PC-9 (cell line): ENCODE measurements at regions not wholly inside any gene's neighbourhood (a gene's known extent, or its start where the extent isn't known, plus 50 kb on each side); places are given as distances from the start of the nearest gene placed in this dataset.
"Not testable (repeated sequence)": the region's sequence is repeated elsewhere in the genome, so short reads cannot be mapped to it uniquely, and the experiment has no call there.

Source experiments
- BruUV-seq: library from RNA; stranded (reverse); fragments of 400-500 nt; replicated peaks from 2 replicates; lab custom pipeline; 2021; lab: Mats Ljungman, UMichigan
- CTCF ChIA-PET: fragments of 300-600 bp; sonication (Branson Sonifier 250); formaldehyde crosslinking; loops from one replicate; lab custom pipeline; 2022; ENCODE audit warnings: antibody characterized with exemption; lab: Charles Lee
- POLR2A ChIA-PET: fragments of 300-600 bp; sonication (Branson Sonifier 250); formaldehyde crosslinking; loops from one replicate; lab custom pipeline; 2022; ENCODE audit warnings: antibody characterized with exemption; ENCODE audit not compliant: unreplicated experiment; lab: Charles Lee
- DNase-seq, 2 experiments: peaks; one replicate each; pipeline versions ENCODE4 v3.0.0 to v3.0.0-alpha.2; 2015 to 2022; ENCODE audit warnings: mixed read lengths in 1 of 2
- H2AFZ ChIP-seq: fragments of 200-600 bp; sonication (generic); 2 replicates; pipeline ENCODE4 v1.8.1; 2017; ENCODE audit warnings: antibody characterized with exemption
- H3F3A ChIP-seq: fragments of 200-600 bp; sonication (generic); 2 replicates; pipeline ENCODE4 v1.8.1; 2017; ENCODE audit warnings: antibody characterized with exemption, mild to moderate bottlenecking, low read depth; ENCODE audit not compliant: insufficient read depth
- H3K27ac ChIP-seq: fragments of 200-600 bp; sonication (generic); 2 replicates; pipeline ENCODE4 v1.6.1; 2016; ENCODE audit warnings: mixed run types
- H3K27me3 ChIP-seq: fragments of 200-600 bp; sonication (generic); 2 replicates; pipeline ENCODE4 v1.6.1; 2016; ENCODE audit warnings: low read depth, mixed run types; ENCODE audit not compliant: insufficient read depth
- H3K36me3 ChIP-seq: fragments of 200-600 bp; sonication (generic); 2 replicates; pipeline ENCODE4 v1.6.1; 2016; ENCODE audit warnings: low read depth, mixed run types
- H3K4me1 ChIP-seq: fragments of 200-600 bp; sonication (generic); replicated peaks from 2 replicates; pipeline ENCODE4 v1.6.1; 2016; ENCODE audit warnings: mixed run types; ENCODE audit not compliant: insufficient read depth
- H3K4me2 ChIP-seq: fragments of 200-600 bp; sonication (generic); 2 replicates; pipeline ENCODE4 v1.6.1; 2017; ENCODE audit warnings: mixed run types
- H3K4me3 ChIP-seq: fragments of 200-600 bp; sonication (generic); 2 replicates; pipeline ENCODE4 v1.6.1; 2016; ENCODE audit warnings: mixed run types
- H3K79me2 ChIP-seq: fragments of 200-600 bp; sonication (generic); 2 replicates; pipeline ENCODE4 v1.6.1; 2017; ENCODE audit warnings: low read depth, mixed run types
- H3K9me2 ChIP-seq: fragments of 200-600 bp; sonication (generic); 2 replicates; pipeline ENCODE4 v1.8.1; 2017; ENCODE audit warnings: mild to moderate bottlenecking; ENCODE audit not compliant: insufficient read depth
- H3K9me3 ChIP-seq: fragments of 200-600 bp; sonication (generic); 2 replicates; pipeline ENCODE4 v1.8.1; 2016; ENCODE audit warnings: low read depth; ENCODE audit not compliant: insufficient read depth
- H4K20me1 ChIP-seq: fragments of 200-600 bp; sonication (generic); 2 replicates; pipeline ENCODE4 v1.8.1; 2017; ENCODE audit not compliant: insufficient read depth
- EZH2 ChIP-seq: fragments of 200-600 bp; sonication (generic); IDR thresholded peaks from 2 replicates; pipeline ENCODE4 v1.8.0; 2017; ENCODE audit warnings: antibody characterized with exemption, low read depth
- intact Hi-C: fragments of 100-400 bp; cut with micrococcal nuclease; formaldehyde crosslinking; loops from one replicate; pipeline ENCODE4 v1.10.0; 2022; ENCODE audit not compliant: unreplicated experiment
- TF ChIP-seq, protein P1 (sequence below): fragments of 200-600 bp; sonication (generic); conservative IDR thresholded peaks from 2 replicates; pipeline ENCODE4 v1.6.1; 2017; ENCODE audit warnings: mixed run types, antibody characterized with exemption, mild to moderate bottlenecking, moderate library complexity

DNA sequence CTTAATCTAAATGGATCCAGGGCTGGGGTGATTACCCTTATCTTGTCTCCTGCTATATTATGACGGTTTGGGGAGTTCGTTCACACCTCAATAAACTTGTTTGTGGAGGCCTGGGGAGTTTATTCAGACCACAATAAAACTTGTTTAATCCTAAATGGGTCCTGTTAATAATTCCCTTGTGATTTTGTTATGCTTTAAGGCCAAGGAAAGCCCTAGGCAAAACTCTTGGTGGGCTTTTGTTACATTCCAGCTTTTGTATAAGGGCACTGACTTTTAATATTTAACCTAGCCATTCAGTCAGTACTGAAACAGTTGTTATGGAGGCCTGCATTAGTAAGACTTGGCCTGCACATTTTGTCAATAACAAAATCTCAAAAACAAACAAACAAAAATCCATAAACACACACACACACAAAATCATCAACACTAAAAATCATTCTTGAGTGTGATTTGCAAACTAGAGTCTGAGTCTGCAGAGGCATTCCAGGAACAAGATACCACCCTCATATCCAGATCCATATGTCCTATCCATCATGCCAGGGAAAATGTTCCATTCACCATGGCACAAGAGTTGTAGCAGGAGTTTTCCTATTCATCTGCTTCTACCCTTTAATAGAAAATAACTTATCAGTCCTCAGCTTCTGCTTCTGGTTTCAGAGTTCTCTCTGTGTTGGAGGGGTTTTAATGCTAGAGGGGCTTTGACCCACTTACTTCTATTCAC, 421.7 kb downstream of the AGTPBP1 start:
- CTCF ChIA-PET, result no interaction called here
- no peaks in the 10 kb centered on the region for H3K9me3 ChIP-seq
- DNase-seq, result no peak
- intact Hi-C loops, result no loop called here
- no peaks in the 10 kb centered on the region for H3K79me2 ChIP-seq
- POLR2A ChIA-PET, result no interaction called here
- H3K9me2 ChIP-seq, result no peaks in the 10 kb centered on the region
- H3K4me2 ChIP-seq, result no peak overlapping the region
- no peaks in the 10 kb centered on the region for H3F3A ChIP-seq
- no peaks in the 10 kb centered on the region for H3K4me1 ChIP-seq
- H3K4me3 ChIP-seq, result no peak overlapping the region
- TF ChIP-seq, protein P1, sequence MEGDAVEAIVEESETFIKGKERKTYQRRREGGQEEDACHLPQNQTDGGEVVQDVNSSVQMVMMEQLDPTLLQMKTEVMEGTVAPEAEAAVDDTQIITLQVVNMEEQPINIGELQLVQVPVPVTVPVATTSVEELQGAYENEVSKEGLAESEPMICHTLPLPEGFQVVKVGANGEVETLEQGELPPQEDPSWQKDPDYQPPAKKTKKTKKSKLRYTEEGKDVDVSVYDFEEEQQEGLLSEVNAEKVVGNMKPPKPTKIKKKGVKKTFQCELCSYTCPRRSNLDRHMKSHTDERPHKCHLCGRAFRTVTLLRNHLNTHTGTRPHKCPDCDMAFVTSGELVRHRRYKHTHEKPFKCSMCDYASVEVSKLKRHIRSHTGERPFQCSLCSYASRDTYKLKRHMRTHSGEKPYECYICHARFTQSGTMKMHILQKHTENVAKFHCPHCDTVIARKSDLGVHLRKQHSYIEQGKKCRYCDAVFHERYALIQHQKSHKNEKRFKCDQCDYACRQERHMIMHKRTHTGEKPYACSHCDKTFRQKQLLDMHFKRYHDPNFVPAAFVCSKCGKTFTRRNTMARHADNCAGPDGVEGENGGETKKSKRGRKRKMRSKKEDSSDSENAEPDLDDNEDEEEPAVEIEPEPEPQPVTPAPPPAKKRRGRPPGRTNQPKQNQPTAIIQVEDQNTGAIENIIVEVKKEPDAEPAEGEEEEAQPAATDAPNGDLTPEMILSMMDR, result no peak
- TF ChIP-seq EZH2, result no peak
- no TSS peak for BruUV-seq
- no peak overlapping the region for H3K27ac ChIP-seq
- no peaks in the 10 kb centered on the region for H3K27me3 ChIP-seq
- H2AFZ ChIP-seq, result no peak overlapping the region
- H3K36me3 ChIP-seq, result no peaks in the 10 kb centered on the region
- H4K20me1 ChIP-seq, result no peaks in the 10 kb centered on the region

DNA sequence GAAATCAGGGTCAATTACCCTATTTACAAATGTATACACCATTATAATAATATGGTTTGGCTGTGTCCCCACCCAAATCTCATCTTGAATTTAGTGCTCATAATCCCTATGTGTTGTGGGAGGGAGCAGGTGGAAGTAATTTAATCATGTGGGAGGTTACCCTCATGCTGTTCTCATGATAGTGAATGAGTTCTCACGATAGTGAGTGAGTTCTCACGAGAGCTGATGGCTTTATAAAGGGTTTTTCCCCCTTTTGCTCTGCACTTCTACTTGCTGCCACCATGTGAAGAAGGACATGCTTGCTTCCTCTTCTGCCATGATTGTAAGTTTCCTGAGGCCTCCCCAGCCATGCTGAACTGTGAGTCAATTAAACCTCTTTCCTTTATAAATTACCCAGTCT, 426.2 kb downstream of the AGTPBP1 start:
- H3K79me2 ChIP-seq, BruUV-seq, CTCF ChIA-PET, H2AFZ ChIP-seq, POLR2A ChIA-PET, H3K4me1 ChIP-seq, DNase-seq, H3K36me3 ChIP-seq, H4K20me1 ChIP-seq, H3K27ac ChIP-seq, H3F3A ChIP-seq, H3K9me2 ChIP-seq, intact Hi-C loops, H3K27me3 ChIP-seq, H3K4me2 ChIP-seq, H3K9me3 ChIP-seq, H3K4me3 ChIP-seq: not testable (repeated sequence)

DNA sequence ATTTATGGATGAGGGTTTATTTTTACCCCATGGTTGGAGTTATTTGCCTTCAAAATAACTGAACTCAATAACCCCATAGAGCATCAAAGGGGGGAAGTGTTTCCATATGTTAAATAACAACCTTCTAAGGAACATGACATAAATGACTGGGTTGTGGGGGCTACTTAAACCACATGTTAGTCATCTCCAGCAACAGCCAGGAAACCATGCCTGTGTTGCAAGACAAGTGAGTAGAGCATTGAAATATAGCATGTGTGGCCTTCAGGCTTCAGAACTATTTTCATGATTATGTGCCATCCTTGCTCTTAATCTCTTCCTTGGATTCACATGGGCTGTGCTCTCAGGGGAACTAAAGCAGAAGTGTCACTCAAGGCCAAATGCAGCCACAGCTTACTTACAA, 431.2 kb downstream of the AGTPBP1 start:
- no peak for DNase-seq
- H3K27ac ChIP-seq, result no peak overlapping the region
- no peaks in the 10 kb centered on the region for H3K9me2 ChIP-seq
- no peaks in the 10 kb centered on the region for H3K79me2 ChIP-seq
- H4K20me1 ChIP-seq, result no peaks in the 10 kb centered on the region
- TF ChIP-seq, protein P1, result no peak
- no peak for TF ChIP-seq EZH2
- H3K9me3 ChIP-seq, result no peaks in the 10 kb centered on the region; the same call in 1 of the 2 replicates
- H3K4me3 ChIP-seq, result no peak overlapping the region
- no TSS peak for BruUV-seq
- no peak overlapping the region for H2AFZ ChIP-seq
- H3K36me3 ChIP-seq, result no peaks in the 10 kb centered on the region
- POLR2A ChIA-PET, result no interaction called here
- H3K4me2 ChIP-seq, result no peak overlapping the region
- CTCF ChIA-PET, result no interaction called here
- no peaks in the 10 kb centered on the region for H3K4me1 ChIP-seq
- H3F3A ChIP-seq, result no peaks in the 10 kb centered on the region
- intact Hi-C loops, result no loop called here
- H3K27me3 ChIP-seq, result peaks cover 5% of the 10 kb centered on the region; the same call in 1 of the 2 replicates

DNA sequence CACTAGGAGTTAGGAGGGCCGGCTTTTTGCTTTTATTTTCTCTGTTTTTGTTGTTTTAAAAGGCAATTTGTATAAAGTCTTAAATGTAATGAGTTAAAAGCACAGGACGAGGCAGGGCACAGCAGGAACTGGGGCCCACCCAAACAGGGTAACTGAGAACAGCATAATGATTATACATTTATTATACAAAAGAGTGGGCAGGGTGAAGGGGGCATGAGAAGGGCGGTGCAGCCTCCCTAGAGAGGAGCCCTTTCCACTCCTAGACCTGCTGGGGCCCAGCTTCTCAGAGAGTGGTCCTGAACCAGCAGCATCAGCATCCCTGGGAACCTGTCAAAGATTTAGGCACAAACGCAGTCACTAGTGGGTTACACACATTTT, 438.0 kb downstream of the AGTPBP1 start:
- ChIA-PET CTCF (no interaction called here), POLR2A (no interaction called here)
- Histone ChIP-seq H2AFZ (no peak overlapping the region), H3K36me3 (no peaks in the 10 kb centered on the region), H3K9me2 (no peaks in the 10 kb centered on the region), H3K4me1 (no peaks in the 10 kb centered on the region), H3K27me3 (peaks cover 64% of the 10 kb centered on the region), H3K4me2 (no peak overlapping the region), H4K20me1 (no peaks in the 10 kb centered on the region), H3K9me3 (no peaks in the 10 kb centered on the region), H3K27ac (no peak overlapping the region), H3K79me2 (no peaks in the 10 kb centered on the region), H3F3A (no peaks in the 10 kb centered on the region), H3K4me3 (no peak overlapping the region)
- BruUV-seq, result no TSS peak
- no peak for DNase-seq
- intact Hi-C loops, result no loop called here
- TF ChIP-seq, protein P1, result no peak
- TF ChIP-seq EZH2, result no peak
